Tibial artery (tissue), 4 donors: ENCODE measurements at regions not wholly inside any gene's neighbourhood (a gene's known extent, or its start where the extent isn't known, plus 50 kb on each side); places are given as distances from the start of the nearest gene placed in this dataset.

ENCODE experiments used
- DNase-seq, 2 donors: peaks; one replicate each; pipeline ENCODE4 v3.0.0-alpha.2; 2019
- H3K27ac ChIP-seq, 2 donors: fragments of 200-600 bp; sonication (generic) in 1 of 2; 1 replicate in 1 of 2; 2 replicates in 1 of 2; pipeline ENCODE4 v1.5.1; 2018 to 2019; ENCODE audit warnings: mild to moderate bottlenecking in 1 of 2
- H3K27me3 ChIP-seq, 2 donors: fragments of 200-600 bp; sonication (generic) in 1 of 2; one replicate each; pipeline versions ENCODE4 v1.5.1 to v1.6.0; 2016 to 2019
- H3K36me3 ChIP-seq, 3 donors: fragments of 200-600 bp; sonication (generic) in 2 of 3; one replicate each; pipeline ENCODE4 v1.5.1; 2016 to 2019; ENCODE audit warnings: mild to moderate bottlenecking in 2 of 3
- H3K4me1 ChIP-seq, 4 donors: fragments of 200-600 bp; sonication (generic) in 2 of 4; 1 replicate in 3 of 4; 2 replicates in 1 of 4; pipeline ENCODE4 v1.5.1; 2016 to 2019
- H3K4me3 ChIP-seq, 2 donors: fragments of 200-600 bp; sonication (generic) in 1 of 2; 1 replicate in 1 of 2; 2 replicates in 1 of 2; pipeline ENCODE4 v1.5.1; 2018 to 2019; ENCODE audit warnings: mild to moderate bottlenecking in 2 of 2
- H3K9me3 ChIP-seq, 3 donors: fragments of 200-600 bp; sonication (generic) in 1 of 3; one replicate each; pipeline ENCODE4 v1.5.1; 2016 to 2019
- intact Hi-C: fragments of 100-400 bp; cut with DNase I; formaldehyde crosslinking; loops from one replicate; pipeline ENCODE4 v1.15.0; 2023; ENCODE audit warnings: low total_unique reads
- TF ChIP-seq, protein P1 (sequence below), 2 experiments: fragments of 200-600 bp in 1 of 2; fragments of 450-650 bp in 1 of 2; IDR thresholded peaks; one replicate each; pipeline ENCODE4 v1.5.1; 2017 to 2019; ENCODE audit warnings: antibody characterized with exemption in 2 of 2, mild to moderate bottlenecking in 1 of 2, moderate library complexity in 1 of 2

DNA sequence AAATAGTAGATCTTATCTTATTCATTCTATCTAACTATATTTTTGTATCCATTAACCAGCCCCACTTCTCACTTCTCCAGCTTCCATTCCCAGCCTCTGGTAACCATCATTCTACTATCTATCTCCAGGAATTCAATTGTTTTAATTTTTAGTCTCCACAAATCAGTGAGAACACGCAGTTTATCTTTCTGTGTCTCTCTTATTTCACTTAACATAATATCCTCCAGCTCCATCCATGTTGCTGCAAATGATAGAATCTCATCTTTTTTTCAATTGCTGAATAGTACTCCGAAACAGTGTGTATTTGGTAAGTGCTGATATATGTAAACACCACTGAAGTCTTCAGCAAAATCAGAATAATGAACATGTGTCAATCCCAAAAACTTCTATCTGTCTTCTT lies 587.2 kb upstream of the ATP2B1 start:
- no peaks in the 10 kb centered on the region for H3K9me3 ChIP-seq
- intact Hi-C loops = no loop called here
- H3K4me1 ChIP-seq = peaks cover 0 to 6% (median 2%) of the 10 kb centered on the region in 4 donors
- DNase-seq = no peak
- no peaks in the 10 kb centered on the region for H3K27me3 ChIP-seq
- H3K36me3 ChIP-seq = no peaks in the 10 kb centered on the region
- H3K27ac ChIP-seq = no peak overlapping the region
- H3K4me3 ChIP-seq = no peak overlapping the region
- TF ChIP-seq, protein P1, sequence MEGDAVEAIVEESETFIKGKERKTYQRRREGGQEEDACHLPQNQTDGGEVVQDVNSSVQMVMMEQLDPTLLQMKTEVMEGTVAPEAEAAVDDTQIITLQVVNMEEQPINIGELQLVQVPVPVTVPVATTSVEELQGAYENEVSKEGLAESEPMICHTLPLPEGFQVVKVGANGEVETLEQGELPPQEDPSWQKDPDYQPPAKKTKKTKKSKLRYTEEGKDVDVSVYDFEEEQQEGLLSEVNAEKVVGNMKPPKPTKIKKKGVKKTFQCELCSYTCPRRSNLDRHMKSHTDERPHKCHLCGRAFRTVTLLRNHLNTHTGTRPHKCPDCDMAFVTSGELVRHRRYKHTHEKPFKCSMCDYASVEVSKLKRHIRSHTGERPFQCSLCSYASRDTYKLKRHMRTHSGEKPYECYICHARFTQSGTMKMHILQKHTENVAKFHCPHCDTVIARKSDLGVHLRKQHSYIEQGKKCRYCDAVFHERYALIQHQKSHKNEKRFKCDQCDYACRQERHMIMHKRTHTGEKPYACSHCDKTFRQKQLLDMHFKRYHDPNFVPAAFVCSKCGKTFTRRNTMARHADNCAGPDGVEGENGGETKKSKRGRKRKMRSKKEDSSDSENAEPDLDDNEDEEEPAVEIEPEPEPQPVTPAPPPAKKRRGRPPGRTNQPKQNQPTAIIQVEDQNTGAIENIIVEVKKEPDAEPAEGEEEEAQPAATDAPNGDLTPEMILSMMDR (IDR thresholded peaks at IDR 0.05) = no peak

- TF ChIP-seq, protein P1 (IDR thresholded peaks at IDR 0.05) = no peak
- intact Hi-C loops = no loop called here
- no peaks in the 10 kb centered on the region for H3K4me1 ChIP-seq
Observed at GRCh38 chr12:90292183-90292582, 583.5 kb upstream of the ATP2B1 start.

GRCh38 chr12:90290980-90291975 lies 582.6 kb upstream of the ATP2B1 start:
- Histone ChIP-seq H3K4me3 (no peak overlapping the region), H3K27me3 (no peaks in the 10 kb centered on the region), H3K4me1 (no peaks in the 10 kb centered on the region), H3K9me3 (peaks cover 0 to 10% (median 0%) of the 10 kb centered on the region in 3 donors), H3K27ac (no peak overlapping the region), H3K36me3 (no peaks in the 10 kb centered on the region)
- intact Hi-C loops = no loop called here
- peak in 1 of 2 donors; percentile 22 for DNase-seq
- TF ChIP-seq, protein P1 (IDR thresholded peaks at IDR 0.05) = no peak

More at GRCh38 chr12:90292183-90292582, 583.5 kb upstream of the ATP2B1 start:
- Histone ChIP-seq H3K36me3 (no peaks in the 10 kb centered on the region), H3K27ac (no peak overlapping the region), H3K4me3 (no peak overlapping the region), H3K27me3 (no peaks in the 10 kb centered on the region), H3K9me3 (peaks cover 0 to 10% (median 0%) of the 10 kb centered on the region in 3 donors)
- DNase-seq = no peak

DNA sequence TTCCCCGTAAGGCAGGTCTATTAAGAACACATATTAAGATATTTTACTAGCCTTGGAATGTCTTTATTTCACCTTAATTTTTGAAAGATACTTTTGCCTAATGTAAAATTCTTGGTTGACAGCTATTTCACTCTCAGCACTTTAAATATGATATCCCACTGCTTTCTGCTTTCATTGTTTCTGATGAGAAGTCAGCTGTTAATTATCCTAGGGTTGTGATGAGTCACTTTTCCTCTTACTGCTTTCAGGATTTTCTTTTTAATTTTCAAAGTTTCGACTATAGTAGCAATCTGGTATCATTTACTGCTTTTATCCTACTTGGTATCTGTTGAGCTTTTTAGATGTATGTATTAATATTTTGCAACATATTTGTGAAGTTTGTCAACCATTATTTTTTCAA lies 578.9 kb upstream of the ATP2B1 start:
- DNase-seq = no peak
- no peaks in the 10 kb centered on the region for H3K36me3 ChIP-seq
- intact Hi-C loops = no loop called here
- TF ChIP-seq, protein P1 (IDR thresholded peaks at IDR 0.05) = no peak
- H3K27ac ChIP-seq = no peak overlapping the region
- no peaks in the 10 kb centered on the region for H3K27me3 ChIP-seq
- no peaks in the 10 kb centered on the region for H3K4me1 ChIP-seq
- no peak overlapping the region for H3K4me3 ChIP-seq
- H3K9me3 ChIP-seq = peaks cover 0 to 10% (median 0%) of the 10 kb centered on the region in 3 donors

GRCh38 chr12:90281154-90281868 lies 572.7 kb upstream of the ATP2B1 start:
- DNase-seq = no peak
- Histone ChIP-seq H3K36me3 (no peaks in the 10 kb centered on the region), H3K27ac (no peak overlapping the region), H3K27me3 (no peaks in the 10 kb centered on the region), H3K4me1 (no peaks in the 10 kb centered on the region), H3K9me3 (no peaks in the 10 kb centered on the region), H3K4me3 (no peak overlapping the region)
- intact Hi-C loops = no loop called here
- TF ChIP-seq, protein P1 (IDR thresholded peaks at IDR 0.05) = no peak
